GM19463 (cell line): ENCODE measurements at regions not wholly inside any gene's neighbourhood (a gene's known extent, or its start where the extent isn't known, plus 50 kb on each side); places are given as distances from the start of the nearest gene placed in this dataset.

Source experiments
- ATAC-seq: cut with Tn5 transposase; IDR thresholded peaks from one replicate; pipeline ENCODE4 v1.9.1; 2021; ENCODE audit warnings: mild to moderate bottlenecking, moderate library complexity; ENCODE audit not compliant: unreplicated experiment

DNA sequence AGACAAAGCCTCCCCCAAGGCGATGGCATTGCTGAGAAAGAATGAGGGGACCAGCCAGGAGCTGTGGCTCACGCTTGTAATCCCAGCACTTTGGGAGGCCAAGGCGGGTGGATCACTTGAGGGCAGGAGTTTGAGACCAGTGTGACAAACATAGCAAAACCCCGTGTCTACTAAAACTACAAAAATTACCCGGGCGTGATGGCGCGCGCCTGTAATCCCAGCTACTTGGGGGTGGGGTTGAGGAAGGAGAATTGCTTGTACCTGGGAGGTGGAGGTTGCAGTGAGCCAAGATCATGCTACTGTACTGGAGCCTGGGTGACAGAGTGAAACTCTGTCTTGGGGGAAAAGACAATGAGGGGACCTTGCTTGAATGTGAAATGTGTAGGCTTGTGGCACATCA, 402.4 kb upstream of the C2CD4B start:
- ATAC-seq: no peak

DNA sequence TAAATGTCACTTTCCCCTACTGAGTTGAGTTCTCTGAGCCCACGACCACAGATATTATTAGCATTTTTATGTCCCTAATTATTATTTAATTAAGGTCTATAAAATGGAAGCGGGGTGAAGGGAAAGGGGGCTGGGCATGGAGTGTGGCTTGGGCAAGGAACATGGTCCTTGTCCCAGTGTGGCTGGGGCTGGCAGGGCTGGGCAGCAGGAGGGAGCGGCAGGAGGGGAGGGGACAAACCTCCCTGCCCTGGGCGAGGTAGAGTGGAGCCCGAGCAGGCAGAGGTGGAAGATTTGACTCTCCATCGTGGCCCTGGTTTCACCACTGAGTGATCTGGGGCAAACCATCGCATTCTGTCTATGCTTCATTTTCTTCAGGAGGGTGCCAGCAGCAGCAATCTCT, 402.9 kb upstream of the C2CD4B start:
- ATAC-seq: no peak

DNA sequence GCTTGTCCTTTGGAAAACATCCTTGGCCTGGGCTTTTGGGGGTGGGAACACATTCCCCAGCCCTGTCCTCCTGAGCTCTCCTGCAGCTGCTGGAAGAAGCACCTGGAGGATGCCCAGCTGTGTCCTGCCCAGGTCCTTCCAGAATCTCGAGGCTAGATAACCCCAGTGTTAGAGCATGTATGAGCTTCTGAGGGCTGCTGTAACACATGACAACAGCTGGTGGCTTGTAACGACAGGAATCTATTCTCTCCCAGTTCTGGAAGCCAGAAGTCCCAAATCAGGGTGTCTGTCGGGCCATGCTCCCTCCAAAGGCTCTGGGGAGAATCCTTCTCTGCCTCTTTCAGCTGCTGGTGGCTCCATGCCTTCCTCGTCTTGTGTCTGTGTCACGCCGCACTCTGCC, 403.6 kb upstream of the C2CD4B start:
- no peak for ATAC-seq

DNA sequence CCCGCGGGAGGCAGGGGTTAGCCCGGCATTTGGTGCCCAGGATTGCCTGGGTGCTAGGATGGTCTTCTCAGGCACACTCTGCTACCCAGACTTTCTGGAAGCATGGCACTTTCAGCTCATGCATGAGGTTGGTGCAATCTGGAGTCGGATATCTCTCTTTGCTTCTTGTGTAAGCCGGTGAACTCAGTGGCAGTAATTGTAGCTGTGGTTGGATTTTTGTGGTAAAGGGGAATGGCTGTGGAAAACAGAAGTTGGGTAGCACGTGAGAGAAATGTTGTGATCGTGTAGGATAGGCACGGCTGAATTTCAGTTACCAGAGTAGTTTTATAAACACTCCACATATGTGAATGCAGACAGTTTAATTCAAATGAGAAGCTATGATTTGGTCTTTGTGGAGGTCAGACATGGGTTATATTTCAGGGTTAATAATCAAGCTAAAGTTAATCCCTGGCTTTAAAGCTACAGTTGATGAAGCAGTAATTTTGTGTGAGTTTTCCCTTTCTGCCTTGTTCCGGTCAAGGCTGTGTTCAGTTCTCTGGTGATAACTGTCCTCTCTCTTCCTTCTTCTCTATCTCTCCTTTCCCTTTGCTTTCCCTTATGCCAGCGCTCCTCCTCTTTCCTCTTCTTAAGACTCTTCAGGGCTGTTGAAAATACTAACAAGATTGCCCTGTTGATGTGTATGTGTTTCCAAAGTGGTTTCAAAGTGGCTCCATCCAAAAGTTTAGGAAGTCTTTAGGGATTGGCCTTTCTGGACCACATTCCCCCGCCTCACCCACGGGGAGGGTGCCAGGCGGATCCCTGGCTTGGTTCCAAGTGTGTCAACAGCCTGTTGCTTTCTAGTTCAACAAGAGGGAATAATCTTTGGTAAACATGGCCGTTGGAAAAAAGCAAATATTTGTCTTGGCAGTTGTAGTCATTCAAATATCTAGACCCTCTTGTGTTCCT, 404.6 kb upstream of the C2CD4B start:
- no peak for ATAC-seq

DNA sequence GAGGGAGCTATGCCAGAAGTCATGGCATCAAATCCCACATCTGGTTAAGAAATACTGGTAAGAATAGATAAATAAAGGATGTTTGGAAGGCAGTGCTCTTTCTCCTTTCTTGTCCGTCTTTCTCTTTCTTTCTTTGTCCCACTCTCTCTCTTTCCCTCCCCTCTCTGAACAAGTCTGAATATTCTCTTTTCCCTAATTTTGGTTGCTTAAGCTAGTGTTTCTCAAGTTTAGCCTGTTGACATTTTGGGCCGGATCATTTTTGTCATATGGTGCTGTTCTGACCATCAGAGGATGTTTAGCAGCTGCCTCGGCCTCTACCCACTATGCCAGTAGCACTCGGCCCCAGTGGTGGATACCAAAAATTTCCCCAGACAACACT, 405.3 kb upstream of the C2CD4B start:
- no peak for ATAC-seq

DNA sequence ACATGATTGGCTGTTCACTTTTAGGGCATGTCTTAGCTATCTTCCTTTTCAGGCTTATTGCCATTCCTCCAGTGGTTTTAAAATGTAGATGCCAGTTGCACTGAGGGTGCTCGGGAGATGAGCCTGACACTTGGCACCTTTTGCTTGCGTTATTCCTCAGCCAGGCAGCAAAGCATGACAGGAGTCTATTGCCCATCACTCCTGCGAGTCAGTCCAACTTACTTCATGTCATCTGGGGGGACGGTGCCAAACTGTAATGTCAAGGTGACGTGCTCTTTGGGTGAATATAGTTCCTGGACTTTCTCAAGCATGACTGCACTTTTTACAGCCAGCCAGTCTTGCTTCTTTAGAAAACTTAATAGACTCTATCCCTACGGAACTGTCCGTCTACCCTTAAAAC, 406.0 kb upstream of the C2CD4B start:
- no peak for ATAC-seq

DNA sequence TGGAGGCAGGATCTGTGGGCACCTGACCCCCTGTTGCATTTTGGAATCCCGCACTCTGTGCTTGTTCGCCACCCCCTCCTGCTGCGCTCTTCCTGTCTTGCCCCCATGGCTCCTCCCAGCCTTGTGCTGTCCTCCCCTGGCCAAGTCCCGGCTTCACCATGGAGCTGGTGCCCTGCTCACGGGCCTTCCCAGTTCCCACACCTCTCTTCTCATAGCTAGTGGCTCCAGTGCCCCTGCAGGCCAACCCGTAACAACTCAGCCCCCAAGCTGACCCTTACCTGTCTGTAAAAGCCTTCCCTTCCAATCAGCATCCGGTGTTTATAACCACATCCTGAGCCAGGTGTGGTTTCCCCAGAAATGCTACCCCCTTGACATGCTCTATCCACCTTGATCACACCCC, 407.7 kb upstream of the C2CD4B start:
- ATAC-seq: no peak

DNA sequence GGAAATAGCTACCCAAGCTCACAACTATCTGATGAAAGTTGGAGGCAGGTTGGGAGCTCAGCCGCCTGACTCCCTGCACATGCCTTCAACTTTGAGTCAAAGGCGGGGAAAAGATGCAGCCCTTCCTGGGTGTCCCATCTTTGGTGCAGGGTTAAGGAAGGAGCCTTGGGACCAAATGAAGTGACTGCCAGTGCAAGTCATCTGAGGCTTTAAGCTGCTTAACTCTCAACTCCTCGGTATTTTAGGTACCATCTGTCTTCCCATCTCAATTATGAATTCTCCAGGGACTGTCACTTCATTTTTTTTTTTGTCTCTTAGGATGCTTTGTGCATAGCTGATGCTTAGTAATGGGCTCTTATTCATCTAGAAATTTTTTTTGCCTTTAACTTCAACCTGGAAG, 408.8 kb upstream of the C2CD4B start:
- ATAC-seq: no peak

DNA sequence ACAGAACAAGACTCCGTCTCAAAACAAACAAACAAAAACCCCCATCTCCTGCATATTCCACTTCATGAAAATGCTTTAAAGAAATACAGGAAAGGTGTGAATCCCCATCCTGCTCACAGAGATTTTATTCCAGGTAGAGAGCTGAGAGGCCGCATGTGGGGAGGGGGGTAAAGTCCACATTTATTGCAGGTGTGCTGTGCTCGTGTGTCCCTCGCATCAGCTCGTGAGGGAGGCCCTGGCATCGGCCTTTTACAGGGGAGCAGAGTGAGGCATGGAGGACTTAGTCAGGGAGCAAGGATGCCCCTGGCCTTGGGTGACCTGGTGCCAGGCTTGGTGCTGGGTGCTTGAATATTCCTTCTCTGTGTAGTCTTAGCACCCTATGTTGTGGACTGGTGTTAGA, 413.5 kb upstream of the C2CD4B start:
- ATAC-seq: no peak

DNA sequence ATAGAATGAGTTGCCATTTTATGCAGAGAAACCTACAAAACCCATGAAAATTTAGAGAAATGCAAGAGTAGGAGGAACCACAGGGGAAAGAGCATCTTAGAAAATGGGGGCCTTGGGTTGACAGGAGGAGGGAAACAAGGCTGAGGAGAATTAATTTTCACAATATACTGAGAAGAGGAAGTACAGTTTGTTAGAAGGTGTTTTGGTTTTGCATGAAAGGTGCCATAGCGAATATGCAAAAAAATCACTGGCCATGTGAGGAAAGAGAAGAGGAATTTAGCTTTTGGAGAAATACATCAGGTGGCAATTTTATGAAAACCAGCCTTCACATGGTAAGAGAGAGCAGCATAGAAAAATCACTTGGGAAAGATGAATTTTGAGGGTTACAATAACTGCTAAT, 413.9 kb upstream of the C2CD4B start:
- no peak for ATAC-seq

DNA sequence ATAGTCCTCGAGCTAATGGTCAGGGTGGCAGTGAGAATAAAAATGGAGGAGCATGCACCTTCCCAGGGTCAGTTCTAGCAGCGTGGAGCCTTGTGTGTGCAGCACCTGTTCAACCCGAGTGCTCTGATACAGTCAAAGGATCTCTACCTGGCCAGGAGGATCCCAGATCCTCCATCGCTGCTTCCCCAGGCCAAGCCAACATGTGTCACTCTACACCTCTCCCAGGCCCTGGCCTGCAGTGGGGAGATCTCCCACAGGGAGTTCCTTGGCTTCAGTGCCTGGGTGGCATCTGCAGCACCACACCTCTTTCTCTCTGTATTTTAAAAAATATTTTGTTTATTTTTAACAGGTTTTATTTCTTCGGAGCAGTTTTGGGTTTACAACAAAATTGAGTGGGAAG, 414.8 kb upstream of the C2CD4B start:
- no peak for ATAC-seq

DNA sequence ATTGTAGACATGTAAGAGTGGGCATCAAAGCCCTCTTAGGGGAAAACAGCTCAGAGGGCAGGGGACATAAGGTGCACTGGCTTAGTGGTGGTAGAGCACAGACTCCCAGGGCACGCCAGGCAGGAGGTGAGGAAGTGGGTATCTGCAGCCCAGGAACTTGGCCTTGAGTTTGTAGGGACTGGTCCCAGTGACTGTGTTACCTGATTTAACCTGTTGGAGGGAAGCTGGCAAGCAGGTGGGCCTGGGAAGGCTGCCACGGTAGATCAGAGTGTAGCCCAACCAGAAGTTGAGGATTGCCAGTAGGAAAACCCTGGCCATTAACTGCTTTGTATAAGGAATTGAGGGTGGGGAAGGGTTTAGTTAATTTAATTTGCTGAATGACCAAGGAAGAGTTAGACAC, 417.5 kb upstream of the C2CD4B start:
- no peak for ATAC-seq

DNA sequence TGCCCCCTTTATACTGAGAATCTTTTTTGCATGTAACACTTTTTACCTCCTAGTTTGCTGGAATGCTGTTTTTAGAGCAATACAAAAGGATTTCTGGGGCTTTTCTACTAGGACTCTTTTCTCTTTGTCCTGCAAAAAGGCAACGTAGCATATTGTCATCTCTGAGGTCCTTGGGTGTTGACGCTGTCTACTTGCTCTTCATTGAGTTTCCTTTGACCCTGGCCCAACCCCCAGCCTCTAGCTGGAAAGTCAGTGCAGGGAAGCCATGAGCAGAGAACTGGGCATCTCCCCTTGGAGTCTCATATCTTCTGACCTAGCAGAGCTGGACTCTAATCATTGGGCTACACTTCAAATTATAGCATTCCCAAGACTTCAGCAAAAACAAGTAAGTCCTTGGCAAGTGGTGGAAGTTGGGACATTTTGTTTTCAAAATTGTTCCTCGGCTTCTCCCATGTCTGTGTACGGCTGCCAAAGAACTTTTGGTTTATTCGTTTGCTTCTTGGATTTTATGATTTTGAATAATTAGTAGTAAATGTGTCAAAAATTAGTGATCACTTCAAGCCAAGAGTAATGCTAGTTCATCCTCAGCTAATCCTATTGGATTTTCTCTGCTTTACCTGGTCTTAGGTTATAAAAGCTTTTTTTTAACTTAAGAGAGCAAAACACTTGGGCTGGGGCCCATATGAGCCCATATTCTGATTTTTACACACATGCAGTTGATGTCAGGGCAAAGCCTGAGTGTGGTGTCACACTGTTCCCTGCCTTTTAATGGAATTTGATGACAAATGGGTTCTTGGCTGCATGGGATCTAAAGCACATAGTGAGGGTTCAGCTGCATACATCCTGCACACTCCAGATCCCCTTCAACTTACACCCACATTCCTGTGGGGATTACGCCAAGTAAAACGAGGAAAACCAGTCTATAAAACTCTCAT, 419.5 kb upstream of the C2CD4B start:
- no peak for ATAC-seq

DNA sequence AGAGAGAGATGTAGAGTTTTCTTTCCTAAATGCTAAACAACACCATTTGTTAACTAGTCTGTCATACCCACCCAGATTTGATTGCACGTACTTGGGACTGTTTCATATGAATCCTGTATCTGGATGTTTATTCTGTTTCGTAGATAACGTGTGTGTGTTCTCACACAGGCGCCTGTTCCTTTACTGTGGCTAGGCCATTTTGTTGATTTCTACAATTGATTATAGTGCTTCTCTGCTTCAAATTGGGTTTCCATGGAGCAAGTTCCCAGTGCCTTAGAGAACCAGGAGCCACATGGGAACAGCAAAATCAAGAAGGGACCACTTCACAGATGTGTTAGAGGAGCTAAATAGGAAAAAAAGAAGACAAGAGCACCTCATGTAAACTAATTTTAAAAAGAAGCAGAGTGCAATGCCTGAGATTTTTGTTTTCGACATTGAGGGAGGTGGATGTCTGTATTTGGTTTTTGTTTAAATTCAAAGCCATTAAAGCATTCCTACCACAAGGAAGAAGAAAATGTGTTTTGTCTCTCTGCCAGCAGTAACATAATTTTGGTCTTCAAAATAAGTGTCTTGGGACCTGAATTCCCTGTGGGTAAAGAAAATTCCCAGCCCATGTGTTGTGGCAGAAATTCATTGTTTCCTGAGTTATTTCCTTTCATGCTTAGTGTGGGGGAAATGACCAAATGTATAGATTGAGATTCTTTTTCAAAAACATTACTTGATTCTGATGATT, 424.0 kb upstream of the C2CD4B start:
- no peak for ATAC-seq

DNA sequence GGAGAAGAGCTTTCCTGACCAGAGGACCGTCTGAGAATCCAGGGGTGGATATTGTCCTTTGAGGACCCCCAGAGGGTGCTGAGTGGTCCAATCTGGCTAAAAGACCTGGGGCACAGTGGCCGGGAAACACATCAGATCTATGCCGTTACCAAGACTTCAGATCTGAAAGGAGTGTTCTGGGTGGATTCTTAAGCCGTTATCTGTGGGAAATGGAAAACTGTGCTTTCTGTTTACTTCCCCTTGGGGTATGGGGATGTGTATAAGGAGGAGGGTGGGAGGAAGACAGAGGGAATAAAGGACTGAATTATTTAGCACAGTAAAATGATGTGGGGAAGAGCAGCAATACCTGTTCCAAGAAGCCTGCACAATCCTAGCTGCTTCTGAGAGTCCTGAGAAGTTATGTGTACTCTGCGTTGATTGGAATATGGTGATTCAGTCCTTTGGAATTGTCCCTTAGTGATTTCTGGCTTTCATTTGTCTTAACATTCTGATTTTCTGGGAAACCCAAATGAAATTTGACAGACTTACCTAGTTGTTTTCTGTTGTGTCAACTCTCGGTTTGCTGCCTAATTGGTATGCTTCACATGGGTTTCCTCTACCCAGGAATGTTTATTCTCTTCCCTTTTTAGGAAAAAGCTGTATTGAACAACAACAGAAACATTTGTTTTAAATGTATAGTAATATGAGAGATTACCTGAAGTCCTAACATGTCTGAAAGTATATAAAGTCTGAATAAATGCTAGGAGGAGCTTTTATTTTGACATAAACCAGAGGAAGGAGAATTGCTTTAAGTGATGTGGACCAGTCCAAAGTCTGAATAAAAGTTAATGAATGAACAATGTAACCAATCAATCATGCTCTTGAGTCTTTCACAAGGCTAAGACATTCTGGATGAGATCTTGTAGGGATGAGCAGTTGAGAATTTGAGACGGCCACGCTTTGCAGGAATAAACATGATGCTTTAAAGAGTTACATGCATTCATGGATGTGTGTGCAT, 427.1 kb upstream of the C2CD4B start:
- no peak for ATAC-seq

DNA sequence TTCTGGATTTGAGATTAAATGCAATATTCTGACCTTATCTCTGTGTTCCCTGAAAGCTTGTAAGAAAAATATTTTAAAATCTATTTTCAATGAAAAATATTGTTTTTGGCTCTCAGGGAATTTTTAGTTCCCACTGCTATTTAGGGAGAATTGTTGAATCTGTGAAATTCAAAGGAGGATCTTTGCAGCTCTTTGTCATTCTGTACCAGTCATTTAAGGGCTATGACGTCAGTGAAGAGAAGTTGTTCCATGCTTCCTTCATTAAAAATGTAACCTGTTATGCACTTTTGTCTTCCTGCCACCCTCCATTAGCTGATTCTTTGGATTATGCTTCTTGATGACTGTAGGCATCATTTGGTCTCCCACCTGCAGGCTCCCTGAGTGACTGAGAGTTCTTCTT, 427.8 kb upstream of the C2CD4B start:
- no peak for ATAC-seq

DNA sequence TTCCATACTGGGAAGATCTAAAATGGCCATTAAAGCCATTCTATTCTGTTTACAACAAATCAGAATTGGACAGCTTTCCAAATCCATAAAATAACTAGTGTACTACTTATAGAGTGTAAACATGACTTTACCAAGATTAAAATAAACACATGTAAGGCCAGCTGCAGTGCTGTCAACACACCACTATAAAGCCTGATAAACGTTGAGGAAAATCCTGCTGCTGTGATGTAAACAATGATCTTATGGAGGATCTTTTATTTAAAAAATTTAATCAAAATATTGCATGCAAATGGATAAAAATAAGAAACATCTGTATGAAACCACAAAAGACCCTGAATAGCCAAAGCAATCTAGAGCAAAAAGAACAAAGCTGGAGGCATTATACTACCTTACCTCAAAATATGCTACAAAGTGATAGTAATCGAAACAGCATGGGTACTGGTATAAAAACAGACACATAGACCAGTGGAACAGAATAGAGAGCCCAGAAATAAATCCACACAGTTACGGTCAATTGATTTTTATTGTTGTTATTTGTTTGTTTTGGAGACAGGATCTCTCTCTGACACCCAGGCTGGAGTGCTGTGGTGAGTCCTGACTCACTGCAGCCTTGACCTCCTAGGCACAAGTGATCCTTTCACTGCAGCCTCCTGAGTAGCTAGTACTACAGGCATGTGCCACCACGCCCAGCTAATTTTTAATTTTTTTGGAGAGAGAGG, 428.8 kb upstream of the C2CD4B start:
- no peak for ATAC-seq

DNA sequence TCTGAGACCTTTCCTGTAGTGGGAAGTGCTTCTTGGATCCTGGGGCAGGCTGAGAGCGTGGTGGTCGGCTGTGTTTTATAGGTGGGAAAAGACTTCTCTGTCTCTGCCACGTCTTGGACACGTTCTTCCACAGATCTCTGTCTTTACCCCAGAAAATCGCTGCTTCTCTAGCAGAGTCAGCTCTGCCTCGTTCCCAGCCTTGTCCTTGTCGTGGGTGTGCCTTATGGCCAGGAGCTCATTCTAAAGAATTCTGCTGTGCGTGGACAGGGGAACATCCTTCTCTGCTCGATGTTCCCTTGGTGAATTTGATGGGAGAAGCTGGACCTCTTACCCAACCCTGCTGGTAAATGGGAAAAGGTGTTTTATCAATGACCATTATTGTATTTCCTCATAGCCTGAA, 433.1 kb upstream of the C2CD4B start:
- ATAC-seq: no peak
